ENCODE measurements at regions not wholly inside any gene's neighbourhood (a gene's known extent, or its start where the extent isn't known, plus 50 kb on each side); places are given as distances from the start of the nearest gene placed in this dataset.
"Not testable (repeated sequence)": the region's sequence is repeated elsewhere in the genome, so short reads cannot be mapped to it uniquely, and the experiment has no call there.

DNA sequence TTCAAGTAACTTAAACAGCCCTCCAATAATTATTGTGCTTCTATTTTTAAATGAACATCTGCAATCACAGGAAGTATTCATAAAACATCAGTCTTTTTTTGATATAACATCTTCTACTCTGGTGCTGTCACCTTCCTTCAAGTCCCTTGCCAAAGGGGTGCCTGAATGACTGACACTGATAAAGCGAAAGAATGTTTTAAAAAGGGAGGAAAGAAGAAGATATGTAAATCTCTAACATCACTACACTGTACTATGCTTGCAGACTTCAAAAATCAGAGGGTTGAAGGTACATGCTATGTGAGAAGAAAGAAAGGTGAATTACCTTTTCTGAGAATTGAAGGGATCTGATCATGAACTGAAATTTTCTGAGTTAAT lies 253.7 kb downstream of the ZPLD1 start:
- no peak for DNase-seq

DNA sequence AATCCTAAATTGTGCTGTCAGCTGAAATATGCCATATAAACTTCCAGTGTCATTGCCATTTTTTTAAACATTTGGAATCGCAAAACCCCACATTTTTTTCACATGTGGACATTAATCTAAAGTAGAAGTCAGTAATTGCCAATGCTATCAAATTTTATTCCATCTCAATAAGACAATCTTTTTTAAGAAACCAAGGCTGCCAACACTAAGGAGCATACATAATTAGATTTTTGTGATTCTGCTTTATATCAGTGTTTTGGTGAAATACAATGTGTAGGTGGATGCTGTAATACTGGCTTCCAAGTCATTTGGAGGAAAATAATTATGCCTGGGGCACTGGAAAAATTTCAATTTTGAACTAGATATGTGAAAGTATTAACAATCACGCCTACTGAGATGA lies 256.7 kb downstream of the ZPLD1 start:
- DNase-seq, result no peak

DNA sequence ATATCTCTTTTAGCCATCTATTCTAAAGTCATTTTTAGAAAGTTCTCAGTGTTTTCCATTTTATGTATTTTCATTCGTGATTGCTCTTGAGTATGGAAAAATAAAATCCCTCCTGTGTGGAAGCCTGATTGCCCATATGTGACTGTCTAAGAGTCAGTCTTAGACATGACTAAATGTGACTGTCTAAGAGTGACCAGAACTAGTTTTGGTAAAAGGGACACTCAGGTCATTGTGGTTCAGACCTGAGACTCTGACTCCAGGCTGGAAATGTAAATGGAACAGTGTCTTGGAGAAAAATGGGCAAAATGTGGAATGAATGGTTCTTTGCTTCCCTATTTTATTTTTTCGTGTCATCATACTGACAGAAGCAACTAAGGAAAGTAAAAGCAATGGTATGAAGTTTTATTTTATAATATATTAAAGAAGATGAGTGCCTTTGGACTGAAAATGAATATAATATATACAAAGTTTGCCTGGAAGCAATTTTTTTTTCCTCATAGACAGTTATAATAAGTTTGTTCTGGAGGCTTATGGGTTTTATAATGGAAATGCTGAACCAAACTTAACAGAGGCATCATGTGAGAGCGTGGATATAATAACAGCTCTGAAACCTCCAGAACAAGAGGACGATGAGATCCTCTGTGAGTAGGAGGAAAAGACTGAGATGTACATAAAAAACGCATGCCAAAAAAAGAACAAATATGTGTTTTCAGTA lies 264.4 kb downstream of the ZPLD1 start:
- no peak for DNase-seq

DNA sequence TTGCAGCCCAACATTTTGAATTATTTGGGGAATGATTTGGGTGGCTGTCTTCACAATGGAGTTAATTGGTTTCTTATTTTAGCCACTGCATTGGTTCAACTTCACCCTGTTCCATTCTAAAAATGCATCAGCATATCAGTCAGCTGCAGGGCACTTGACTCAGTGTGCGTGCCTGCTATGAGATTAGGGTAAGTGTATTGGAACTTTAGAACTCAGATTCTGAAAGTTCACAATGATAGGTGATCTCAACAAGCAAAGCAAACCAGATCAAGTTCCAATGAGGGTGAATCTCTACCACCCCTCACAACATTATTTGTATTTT lies 265.0 kb downstream of the ZPLD1 start:
- DNase-seq, result no peak

DNA sequence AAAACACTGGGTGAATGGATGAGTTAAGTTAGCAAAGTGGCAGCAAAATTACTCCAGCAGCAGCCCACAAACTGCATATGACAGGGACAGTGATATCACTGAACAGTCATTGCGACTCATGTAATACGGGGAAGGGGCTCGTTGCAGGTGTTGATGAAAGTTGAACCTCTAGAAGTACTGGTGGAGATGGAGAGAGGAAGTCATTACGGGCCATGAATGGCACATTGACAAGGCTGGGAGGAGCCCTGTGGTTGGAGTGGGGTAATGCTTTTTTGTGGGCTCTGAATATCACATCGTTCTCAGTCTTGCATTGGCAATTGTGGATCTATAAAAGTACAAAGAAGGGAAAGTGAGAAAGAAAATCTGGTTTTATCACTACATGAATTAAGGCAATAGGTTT lies 278.1 kb downstream of the ZPLD1 start:
- no peak for DNase-seq

DNA sequence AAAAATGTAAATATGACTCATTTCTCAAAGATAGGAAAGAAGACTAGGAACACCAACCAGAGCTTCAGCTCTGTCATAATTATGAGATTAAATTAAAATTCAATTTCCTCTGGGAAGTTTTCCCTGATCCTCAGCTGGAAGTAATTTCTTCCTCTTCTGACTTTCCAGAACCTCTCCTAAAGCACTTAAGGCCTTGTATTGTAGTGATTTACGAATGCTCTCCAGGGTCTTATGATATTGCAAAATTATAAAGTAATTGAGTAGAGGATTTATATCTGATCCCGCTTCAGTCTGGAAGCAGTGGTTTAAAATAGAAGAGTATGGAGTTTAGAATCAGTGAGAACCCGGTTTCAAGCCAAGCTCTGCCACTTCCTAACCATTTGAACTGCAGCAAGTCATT lies 279.8 kb downstream of the ZPLD1 start:
- DNase-seq, result no peak

DNA sequence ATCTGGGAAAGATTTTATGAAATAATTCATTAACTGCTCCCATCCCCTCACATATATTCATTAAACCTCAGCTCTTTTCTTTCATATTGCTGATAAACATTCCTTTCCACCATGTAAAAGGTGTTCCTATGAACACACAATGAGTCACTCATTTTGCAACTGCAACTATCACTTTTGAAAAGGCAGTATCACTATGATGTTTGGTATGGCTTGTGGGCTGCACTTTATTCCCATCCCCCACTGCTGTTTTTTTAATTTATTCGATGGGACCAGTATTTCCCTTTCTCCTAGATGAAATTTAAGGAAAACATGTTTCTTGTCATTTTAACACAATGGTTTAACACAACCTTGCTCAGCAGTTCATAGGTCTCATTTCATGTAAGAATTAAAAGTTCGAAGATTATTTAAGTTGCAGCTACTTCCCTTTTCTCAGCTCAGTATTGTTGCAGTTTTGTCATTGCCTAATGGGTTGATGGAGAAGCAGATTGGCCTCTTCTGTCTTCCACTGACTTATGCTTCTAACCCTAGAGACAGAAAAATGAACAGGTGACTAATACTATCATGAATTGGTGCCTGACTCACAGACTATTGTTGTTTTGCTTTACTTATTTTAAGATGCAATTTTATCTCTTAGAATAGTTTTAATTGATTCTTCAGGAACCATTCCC lies 280.3 kb downstream of the ZPLD1 start:
- DNase-seq, result no peak

DNA sequence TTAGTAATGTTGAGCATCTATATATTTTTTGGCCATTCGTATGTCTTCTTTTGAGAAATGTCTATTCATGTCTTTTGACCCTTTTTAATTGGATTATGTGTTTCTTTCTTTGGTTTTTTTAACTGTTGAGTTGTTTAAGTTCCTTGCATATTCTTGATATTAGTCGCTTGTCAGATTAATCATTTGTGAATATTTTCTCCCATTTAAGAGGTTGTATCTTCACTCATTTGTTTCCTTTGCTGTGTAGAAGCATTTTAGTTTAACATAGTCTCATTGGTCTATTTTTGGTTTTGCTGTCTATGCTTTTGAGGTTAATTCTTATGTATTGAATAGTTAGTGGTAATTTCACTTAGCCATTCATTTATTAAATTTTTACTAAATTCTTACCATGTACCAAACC lies 283.8 kb downstream of the ZPLD1 start:
- no peak for DNase-seq

DNA sequence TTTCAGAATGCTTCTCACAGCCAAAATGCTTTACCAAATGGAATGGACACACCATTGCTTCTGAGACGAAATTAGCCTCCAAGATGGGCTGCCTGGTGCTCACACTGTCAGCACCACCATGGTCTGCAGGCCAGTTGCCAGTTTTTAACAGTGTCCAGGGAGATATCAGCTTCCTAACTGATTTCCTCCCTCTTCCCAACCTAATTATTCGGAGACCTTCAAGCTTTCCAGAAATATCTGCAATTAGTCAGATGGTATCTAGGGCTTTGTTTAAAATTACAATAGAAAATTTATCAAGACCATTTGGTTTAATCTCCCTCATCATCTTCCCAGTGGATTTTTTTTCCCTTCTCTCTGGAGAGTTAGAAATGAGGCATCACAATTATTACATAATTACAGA lies 287.5 kb downstream of the ZPLD1 start:
- no peak for DNase-seq

DNA sequence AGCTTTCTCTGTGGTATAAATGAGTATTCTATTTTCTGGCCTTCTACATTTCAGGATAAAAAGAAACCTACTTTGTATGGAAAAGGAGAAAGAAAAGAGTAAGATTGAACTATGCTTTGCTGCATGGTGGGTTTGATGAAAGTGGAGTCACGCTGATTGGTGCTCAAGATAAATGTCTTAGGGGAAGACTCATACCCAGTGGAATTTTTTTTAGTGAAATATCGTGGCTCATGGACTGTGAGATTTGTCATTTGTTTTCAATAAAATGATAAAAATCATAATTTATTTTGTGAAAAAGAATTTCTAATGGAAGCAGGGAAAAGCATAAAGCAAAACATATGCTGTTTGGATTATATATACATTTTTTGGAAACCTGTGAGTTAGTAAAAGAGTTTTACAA lies 292.5 kb downstream of the ZPLD1 start:
- no peak for DNase-seq

DNA sequence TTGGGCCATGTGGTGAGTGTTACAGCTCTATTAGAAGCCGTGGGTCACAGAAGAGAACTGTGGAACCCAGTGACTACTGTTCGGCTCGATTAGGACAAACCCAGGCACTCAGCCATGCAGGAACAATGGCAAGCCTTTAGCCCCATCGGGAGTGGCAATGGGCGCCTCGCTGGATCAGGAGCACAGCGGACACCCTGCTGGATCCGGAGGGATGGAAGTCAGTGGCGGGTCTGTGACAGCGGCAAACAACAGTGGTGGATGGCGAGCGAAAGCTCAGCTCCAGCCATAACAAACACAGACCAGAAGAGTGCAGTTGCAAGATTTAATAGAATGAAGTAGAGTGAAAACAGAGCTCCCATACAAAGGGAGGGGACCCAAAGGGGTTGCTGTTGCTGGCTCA lies 297.8 kb downstream of the ZPLD1 start:
- DNase-seq, result not testable (repeated sequence)

DNA sequence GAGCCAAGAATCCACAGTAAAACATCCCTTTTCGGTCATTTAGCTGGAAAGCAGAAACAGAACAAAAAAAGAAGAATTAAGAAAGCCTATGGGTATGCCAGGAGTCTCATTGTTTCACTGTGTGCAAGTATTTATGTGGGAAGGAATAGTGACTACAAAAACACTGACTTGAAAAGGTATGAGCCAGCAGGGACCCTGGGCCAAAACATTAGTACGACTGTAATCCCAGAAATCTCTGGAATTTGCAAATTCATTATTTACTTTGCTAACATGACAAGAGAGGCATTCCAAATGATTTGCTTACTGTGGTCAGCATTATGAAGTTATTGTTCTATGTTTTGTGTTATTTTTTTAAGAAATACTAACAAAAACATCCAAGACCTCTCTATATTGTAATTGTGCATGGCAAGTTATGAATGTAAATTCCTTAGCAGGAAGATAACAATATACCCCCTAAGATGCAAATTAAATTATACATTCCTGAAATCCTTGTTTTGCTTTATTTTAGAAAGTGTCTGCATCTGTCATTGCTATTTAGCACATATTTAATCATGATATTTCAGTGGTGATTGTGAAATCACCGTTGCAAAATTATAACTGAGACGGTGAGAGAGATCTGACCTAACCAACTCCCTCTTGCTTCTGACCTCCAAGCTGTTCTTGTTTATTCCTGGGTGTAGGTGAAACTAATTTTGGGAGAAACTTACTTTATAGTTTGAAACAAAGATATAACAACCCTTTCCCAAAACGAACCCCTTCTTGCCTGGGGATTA lies 299.2 kb downstream of the ZPLD1 start:
- no peak for DNase-seq

DNA sequence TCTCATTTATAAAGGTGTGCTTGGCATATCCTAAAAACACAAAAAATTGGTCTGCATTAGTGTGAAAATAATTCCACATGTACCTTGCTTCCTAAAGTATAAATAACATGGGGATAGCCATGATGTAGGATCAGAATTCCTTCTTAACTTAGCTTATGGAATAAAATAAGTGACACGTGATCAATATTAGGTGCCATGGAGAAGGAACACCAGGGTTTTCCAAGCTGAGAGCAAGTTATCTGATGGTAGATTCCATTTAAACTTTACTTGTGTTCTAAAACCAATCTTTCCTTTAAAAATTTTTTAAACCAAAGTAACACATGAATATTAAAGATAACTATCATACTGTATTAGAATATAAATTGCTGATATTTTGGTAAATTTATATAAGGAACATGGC lies 300.5 kb downstream of the ZPLD1 start:
- no peak for DNase-seq

DNA sequence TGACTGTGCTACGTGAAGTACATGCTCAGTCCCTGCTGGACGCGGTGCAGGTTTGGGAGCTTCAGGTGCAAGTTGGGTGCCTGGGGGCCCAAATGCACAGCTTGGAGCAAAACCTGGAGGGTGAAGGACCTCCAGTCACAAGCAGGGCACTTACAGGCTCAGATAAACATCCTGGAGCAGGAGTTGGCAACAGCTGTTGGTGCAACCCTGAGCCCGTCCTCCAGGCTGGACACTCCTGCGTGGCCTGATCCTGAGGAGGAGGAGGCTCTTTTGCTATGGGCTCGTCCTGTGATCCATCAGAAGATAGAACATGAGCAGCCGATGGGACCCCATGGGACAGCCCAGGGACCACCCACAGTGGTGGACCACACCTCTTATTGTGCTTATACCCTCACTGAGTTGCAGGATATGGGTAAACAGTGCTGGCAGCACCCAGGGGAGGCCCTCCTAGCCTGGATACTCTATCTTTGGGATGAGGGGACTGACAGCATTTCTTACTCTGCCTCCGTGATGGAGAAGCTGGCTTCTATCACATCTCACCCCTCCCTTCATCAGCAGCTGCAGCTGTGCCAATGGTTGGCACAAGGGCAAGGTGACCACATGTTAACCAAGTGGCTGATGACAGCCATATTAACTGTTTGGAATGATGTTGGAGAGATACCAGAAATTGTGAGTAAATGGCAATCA lies 301.6 kb downstream of the ZPLD1 start:
- DNase-seq, result no peak

DNA sequence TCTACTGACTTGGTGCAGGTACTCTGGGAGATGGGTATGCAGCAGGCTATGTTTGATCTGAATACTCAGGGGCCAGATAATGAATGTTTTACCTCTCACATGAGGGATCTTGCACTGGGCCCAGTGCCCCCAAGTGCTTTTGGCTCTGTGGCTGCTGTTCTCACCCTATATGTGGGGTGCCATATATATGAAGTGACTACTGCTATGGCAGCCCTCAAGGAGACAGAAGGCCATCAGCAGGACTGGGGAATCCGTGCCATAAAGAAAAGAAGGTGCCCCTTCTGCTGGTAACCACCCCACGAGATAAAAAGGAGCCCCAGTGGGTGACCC lies 302.1 kb downstream of the ZPLD1 start:
- DNase-seq, result no peak

DNA sequence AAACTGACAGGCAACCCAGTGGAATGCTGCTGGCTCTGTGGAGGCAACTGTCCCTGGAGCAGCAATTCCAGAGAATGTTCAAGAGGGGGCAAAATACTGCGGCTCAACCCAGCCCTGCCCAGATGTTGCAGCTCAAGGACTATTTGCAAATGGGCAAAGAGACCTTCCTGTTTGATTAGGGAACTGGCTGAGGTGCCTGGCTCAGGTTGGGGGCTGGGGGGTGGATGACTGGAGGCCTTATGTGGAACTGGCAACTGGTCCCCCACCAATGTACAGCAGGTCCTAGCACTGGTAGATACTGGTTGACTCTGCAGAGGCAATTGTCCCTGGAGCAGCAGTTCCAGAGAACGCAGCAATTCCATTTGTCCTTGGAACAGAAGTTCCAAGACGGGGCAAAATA lies 302.5 kb downstream of the ZPLD1 start:
- DNase-seq, result no peak

DNA sequence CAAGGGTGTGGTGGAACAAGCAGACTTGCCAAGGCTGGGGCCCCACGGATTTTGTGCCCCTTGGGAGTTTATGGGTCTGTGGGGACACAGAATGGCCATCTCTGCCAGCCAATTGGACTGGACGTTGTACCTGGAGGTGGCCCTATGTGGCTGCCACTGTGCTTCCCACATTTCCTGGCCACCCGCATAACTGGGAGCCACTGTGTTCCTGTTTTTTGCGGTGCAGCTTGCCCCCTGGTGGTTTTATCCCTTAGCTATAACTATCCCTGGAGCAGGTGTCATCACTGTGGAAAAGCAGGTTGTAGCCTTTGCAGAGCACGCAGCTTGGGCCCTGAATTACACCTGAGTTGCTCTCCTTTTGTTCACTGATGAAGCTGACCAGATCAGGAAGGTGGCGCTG lies 306.3 kb downstream of the ZPLD1 start:
- no peak for DNase-seq

DNA sequence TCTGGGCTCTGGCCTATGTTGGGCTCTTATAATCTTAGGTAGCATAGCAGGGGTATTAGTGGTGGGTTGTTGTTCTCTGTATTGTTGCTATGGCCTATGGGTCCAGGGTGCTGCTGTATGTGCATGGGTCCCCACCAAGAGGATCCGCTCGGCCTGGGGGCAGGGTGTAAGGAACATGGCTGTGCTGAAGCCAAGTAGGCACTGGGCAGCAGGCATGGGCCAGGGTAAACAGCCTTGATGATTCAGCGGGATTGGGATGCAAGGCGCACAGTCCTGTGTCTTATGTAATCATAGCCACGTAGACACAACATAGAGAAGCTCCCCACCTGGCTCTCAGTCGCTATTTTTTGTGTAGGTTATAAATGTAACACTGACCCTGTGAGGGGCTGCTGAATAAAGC lies 306.9 kb downstream of the ZPLD1 start:
- no peak for DNase-seq

DNA sequence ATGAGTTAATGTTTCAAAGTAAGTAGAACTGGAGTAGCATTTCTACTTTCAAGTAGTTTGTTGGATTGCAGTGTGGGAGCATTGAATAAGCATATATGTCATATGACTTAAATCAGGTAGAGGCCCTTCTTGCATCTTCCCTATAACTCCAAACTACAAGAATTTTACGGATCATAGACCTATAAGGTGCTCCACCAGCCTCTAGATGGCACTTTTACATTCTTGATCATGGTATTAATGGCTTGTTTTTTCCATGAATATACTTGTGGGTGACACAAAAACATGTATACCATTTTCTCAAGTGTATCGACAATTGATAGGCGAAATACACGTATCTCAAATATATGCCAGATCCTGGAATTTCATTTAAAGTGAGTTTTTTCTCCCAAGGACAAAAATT lies 311.1 kb downstream of the ZPLD1 start:
- no peak for DNase-seq

DNA sequence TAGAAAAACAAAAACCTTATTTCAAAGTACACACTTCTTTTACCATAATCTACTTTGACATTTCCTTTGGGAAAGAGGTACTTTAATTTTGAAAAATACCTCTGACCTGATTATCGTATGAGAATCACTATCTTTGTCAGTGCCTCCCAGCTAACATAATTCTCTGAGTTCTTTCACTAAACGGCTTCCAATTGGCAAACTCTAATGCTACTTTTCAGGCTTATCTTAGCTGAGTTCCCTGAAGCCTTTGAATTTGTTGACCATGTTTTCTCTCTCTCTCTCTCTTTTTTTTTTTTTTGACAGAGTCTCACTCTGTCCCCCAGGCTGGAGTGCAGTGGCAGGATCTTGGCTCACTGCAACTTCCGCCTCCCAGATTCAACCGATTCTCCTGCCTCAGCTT lies 312.8 kb downstream of the ZPLD1 start:
- no peak for DNase-seq

DNA sequence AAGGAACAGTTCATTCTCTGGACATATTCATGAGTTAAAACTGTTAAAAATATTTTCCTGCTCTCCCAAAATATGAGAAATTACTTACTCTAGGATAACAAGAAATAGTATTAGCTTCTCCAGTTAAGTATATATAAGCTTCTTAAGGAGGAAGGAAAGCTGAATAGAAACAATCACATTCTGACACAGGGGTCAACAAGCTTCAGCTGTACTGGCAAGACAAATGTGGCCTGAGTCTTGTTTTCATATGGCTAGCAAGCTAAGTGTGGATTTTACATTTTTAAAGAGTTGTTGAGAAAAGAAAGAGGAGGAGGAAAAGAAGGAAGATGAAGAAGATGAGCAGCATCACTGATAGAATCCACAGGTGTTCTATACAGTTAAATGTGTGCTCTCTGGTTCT lies 313.8 kb downstream of the ZPLD1 start:
- no peak for DNase-seq

DNA sequence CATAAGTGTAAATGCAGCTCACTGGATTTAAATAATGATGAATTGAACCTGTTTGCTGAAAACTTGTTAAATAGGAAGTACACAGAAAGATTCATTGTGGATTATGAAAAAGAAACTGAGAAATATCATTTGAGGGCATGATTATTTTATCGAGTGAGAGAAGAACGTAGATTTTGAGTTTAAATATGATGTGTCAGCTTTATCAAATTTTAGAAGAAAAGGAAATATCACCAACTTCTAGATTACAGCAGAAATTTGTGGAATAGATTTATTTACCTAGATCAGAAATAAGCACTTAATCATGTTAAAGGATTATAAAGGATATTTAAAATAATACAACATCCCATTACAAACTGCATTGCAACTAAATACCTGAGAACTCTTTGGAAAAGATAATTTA lies 315.5 kb downstream of the ZPLD1 start:
- no peak for DNase-seq

DNA sequence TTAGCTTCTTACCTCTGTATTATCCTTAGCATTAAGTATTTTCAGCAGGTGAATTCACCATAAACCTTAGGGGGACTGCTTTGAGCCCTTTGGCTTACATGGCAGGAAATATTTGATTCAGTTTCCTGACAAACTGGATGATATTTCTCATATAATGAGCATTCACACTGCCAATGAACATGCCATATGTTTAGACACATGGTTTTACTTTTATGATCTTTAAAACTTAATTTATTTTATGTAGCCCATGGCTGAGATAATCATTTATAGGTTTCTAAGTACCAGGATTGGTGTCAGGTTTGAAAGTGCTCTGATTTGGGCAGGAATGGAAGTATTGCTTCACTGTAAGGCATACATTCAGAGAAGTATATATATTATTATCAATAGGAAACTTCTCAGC lies 319.1 kb downstream of the ZPLD1 start:
- DNase-seq, result no peak

DNA sequence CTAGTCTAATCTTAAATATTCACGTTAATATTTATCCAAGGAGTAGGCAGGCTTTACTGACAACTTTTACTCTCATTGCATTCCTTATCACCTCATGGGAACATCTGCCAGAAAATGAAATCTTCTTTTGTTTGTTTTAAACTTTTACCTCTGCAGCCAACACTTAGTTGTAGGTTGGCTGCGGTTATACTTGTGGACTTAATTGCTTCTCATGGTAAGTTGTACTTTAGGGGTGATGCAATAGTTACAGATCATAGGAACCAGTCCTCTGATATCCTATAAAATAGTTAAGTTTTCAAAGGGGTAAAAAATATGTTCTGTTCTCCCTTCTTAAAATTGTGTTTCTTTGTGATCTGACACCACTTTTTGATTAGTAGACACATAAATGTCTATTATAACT lies 321.9 kb downstream of the ZPLD1 start:
- no peak for DNase-seq

All from NCI-H2081 treated with DMSO at 0.1 percent for 48 hours (cell line).